ENCODE measurements at regions not wholly inside any gene's neighbourhood (a gene's known extent, or its start where the extent isn't known, plus 50 kb on each side); places are given as distances from the start of the nearest gene placed in this dataset.

DNA sequence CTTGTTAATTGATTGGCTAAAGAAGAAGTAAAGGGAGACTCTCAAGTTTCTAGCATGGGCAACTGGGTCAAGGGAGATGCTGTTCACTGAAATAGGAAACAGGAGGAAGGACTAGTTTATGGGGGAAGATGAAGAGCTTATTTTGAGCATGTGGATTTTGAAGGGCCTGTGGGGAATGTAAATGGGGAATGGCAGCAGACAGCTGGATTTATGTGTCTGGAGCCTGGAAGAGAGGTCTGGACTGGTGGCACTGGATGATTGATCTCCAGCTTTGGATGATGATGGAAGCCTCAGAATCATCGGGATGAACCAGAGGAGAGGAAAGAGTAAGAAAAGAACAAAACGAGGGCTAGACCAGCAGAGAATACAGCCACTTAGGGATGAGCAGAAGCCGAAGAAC lies 54.9 kb upstream of the ENAH start:
- no peak for TF ChIP-seq EP300 (IDR thresholded peaks at IDR 0.05)
- TF ChIP-seq, protein P1, sequence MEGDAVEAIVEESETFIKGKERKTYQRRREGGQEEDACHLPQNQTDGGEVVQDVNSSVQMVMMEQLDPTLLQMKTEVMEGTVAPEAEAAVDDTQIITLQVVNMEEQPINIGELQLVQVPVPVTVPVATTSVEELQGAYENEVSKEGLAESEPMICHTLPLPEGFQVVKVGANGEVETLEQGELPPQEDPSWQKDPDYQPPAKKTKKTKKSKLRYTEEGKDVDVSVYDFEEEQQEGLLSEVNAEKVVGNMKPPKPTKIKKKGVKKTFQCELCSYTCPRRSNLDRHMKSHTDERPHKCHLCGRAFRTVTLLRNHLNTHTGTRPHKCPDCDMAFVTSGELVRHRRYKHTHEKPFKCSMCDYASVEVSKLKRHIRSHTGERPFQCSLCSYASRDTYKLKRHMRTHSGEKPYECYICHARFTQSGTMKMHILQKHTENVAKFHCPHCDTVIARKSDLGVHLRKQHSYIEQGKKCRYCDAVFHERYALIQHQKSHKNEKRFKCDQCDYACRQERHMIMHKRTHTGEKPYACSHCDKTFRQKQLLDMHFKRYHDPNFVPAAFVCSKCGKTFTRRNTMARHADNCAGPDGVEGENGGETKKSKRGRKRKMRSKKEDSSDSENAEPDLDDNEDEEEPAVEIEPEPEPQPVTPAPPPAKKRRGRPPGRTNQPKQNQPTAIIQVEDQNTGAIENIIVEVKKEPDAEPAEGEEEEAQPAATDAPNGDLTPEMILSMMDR (IDR thresholded peaks at IDR 0.05): no peak
- no peak for TF ChIP-seq POLR2A (IDR thresholded peaks at IDR 0.05)
